22Rv1 (cell line): ENCODE measurements at regions not wholly inside any gene's neighbourhood (a gene's known extent, or its start where the extent isn't known, plus 50 kb on each side); places are given as distances from the start of the nearest gene placed in this dataset.

ENCODE experiments used
- CTCF ChIP-seq: fragments of 450-650 bp; IDR thresholded peaks from 2 replicates; pipeline ENCODE4 v1.5.1; 2017; ENCODE audit warnings: mild to moderate bottlenecking
- ZFX ChIP-seq: fragments of 450-650 bp; IDR thresholded peaks from 2 replicates; pipeline ENCODE4 v1.6.1; 2017; ENCODE audit warnings: antibody characterized with exemption, borderline replicate concordance

DNA sequence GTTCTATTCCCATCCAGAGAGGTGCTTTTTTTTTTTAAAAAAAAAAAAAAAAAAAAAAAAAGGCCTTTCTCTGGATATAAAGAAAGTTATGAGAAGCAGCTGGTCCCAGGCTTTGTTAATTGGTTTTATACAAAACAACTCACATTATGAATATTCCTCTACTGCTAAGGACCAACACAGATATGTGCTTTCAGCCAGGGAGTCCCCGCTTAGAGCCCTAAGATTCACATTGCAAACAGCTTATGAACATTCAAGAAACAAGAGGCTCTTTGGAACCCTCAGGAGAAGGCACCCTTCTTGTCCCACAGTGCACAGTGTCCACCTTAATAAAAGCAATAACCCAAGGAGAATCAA is 53.5 kb upstream of the GPR31 start:
- TF ChIP-seq CTCF (no peak), ZFX (no peak)
